ENCODE measurements at regions not wholly inside any gene's neighbourhood (a gene's known extent, or its start where the extent isn't known, plus 50 kb on each side); places are given as distances from the start of the nearest gene placed in this dataset.

DNA sequence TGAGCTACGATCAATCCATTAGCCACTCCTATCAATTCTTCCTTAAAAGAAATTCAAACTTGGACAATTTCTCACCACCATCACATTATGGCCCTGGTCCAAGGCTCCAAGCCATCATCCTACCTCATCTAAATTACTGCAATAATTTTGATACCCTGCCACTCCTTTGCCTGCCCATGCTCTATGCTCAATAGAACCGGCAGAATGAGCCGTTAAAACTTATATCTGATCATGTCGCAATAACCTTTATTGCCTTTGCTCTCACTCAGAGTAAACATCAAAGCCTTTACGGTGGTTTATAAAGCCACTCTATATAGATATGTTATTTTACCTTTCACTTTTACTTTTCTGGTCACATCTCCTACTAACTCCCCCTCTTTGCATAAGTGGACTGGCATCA lies 2392.1 kb upstream of the RAG2 start:
- Mint-ChIP-seq H3K27ac (no peak overlapping the region), H3K9me3 (peaks cover 8% of the 10 kb centered on the region), H3K4me1 (ENCODE audit: unreplicated experiment) (no peaks in the 10 kb centered on the region), H3K4me3 (no peak overlapping the region), H3K27me3 (no peaks in the 10 kb centered on the region), H3K36me3 (no peaks in the 10 kb centered on the region)
- DNase-seq (ENCODE audit: extremely low spot score, unreplicated experiment): no peak
- TF ChIP-seq CTCF (conservative IDR thresholded peaks at IDR 0.05): no peak

DNA sequence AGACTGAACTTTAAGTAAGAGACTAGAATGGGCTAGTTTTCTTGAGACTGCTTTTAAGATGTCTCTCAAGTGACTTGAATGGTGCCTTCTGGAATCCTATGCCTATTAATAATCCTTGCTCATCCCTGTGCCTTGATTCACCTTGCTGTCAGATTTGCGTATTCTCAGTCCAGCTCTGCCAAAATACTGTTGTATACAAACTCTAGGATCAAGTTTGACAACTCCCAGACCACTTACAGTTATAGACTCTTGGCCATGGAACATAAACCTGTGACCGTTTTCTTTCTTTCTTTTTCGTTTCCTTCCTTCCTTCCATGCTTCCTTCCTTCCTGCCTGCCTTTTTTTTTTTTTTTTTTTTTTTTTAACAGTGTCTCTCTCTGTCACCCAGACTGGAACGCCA lies 2390.9 kb upstream of the RAG2 start:
- DNase-seq (ENCODE audit: extremely low spot score, unreplicated experiment): no peak
- Mint-ChIP-seq H3K4me3 (no peak overlapping the region), H3K27ac (no peak overlapping the region), H3K27me3 (no peaks in the 10 kb centered on the region), H3K4me1 (ENCODE audit: unreplicated experiment) (no peaks in the 10 kb centered on the region), H3K9me3 (peaks cover 14% of the 10 kb centered on the region), H3K36me3 (no peaks in the 10 kb centered on the region)
- TF ChIP-seq CTCF (conservative IDR thresholded peaks at IDR 0.05): no peak

DNA sequence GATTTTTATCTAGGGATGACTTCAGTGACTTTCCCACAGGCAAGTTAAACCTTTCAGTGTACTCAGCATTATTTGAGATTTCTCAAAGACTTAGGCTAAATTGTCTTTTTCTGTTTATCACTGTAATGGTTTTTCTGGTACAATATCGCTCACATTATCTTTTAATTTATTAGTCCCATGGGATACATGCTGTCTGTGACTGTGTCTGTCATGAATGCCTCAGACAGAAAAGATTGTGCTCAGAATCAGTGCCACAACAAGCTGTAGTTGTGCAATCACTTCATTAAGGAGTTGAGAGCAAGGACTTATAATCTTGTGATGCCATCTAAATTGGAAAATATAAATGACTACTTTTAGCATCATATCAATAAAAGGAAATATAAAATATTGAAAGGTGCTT lies 2374.2 kb upstream of the RAG2 start:
- Mint-ChIP-seq H3K27me3 (no peaks in the 10 kb centered on the region), H3K36me3 (no peaks in the 10 kb centered on the region), H3K4me3 (no peak overlapping the region), H3K4me1 (ENCODE audit: unreplicated experiment) (no peaks in the 10 kb centered on the region), H3K27ac (no peak overlapping the region), H3K9me3 (no peaks in the 10 kb centered on the region)
- DNase-seq (ENCODE audit: extremely low spot score, unreplicated experiment): no peak
- TF ChIP-seq CTCF (conservative IDR thresholded peaks at IDR 0.05): no peak

- H3K36me3 Mint-ChIP-seq: no peaks in the 10 kb centered on the region
- H3K27ac Mint-ChIP-seq: no peak overlapping the region
- H3K27me3 Mint-ChIP-seq: no peaks in the 10 kb centered on the region
- H3K9me3 Mint-ChIP-seq: no peaks in the 10 kb centered on the region
- no peak for DNase-seq (ENCODE audit: extremely low spot score, unreplicated experiment)
- no peak for TF ChIP-seq CTCF (conservative IDR thresholded peaks at IDR 0.05)
- no peaks in the 10 kb centered on the region for H3K4me1 Mint-ChIP-seq (ENCODE audit: unreplicated experiment)
- no peak overlapping the region for H3K4me3 Mint-ChIP-seq
These were observed 2373.1 kb upstream of the RAG2 start for GRCh38 chr11:38971141-38971540.

DNA sequence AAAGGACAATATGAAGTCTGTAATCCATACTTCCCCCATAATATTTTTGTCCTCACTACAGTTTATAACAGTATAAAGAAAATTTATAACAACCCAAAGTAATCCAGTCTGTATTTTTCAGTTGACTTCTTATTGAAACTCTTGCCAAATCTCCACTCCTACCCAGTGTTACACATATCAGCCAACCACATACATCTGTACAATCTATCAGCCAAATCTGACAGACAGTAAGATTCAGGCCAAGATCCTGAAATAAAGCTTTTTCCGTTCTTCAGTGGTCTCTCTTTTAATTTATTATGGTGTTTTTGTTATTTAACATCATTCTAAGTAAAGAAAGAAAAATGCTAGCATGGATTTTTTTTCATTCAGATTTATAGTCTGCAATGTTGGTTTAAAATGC lies 2370.9 kb upstream of the RAG2 start:
- H3K27me3 Mint-ChIP-seq: no peaks in the 10 kb centered on the region
- no peak for DNase-seq (ENCODE audit: extremely low spot score, unreplicated experiment)
- no peak overlapping the region for H3K4me3 Mint-ChIP-seq
- no peaks in the 10 kb centered on the region for H3K9me3 Mint-ChIP-seq
- H3K27ac Mint-ChIP-seq: no peak overlapping the region
- no peaks in the 10 kb centered on the region for H3K4me1 Mint-ChIP-seq (ENCODE audit: unreplicated experiment)
- TF ChIP-seq CTCF (conservative IDR thresholded peaks at IDR 0.05): no peak
- no peaks in the 10 kb centered on the region for H3K36me3 Mint-ChIP-seq

GRCh38 chr11:38952698-38953097 lies 2354.7 kb upstream of the RAG2 start:
- Mint-ChIP-seq H3K36me3 (no peaks in the 10 kb centered on the region), H3K27me3 (no peaks in the 10 kb centered on the region), H3K27ac (no peak overlapping the region), H3K9me3 (no peaks in the 10 kb centered on the region), H3K4me3 (no peak overlapping the region), H3K4me1 (ENCODE audit: unreplicated experiment) (peaks cover 4% of the 10 kb centered on the region)
- no peak for TF ChIP-seq CTCF (conservative IDR thresholded peaks at IDR 0.05)
- DNase-seq (ENCODE audit: extremely low spot score, unreplicated experiment): no peak
